Transverse colon (tissue), 4 donors: ENCODE measurements at regions not wholly inside any gene's neighbourhood (a gene's known extent, or its start where the extent isn't known, plus 50 kb on each side); places are given as distances from the start of the nearest gene placed in this dataset.

ENCODE experiments used
- DNase-seq: peaks from one replicate; pipeline ENCODE4 v3.0.0-alpha.2; 2019
- H3K27ac ChIP-seq, 4 donors: fragments of 200-600 bp; sonication (generic); 2 replicates each; pipeline ENCODE4 v1.5.1; 2016 to 2018; ENCODE audit warnings: inconsistent platforms in 4 of 4
- H3K27me3 ChIP-seq: fragments of 200-600 bp; sonication (generic); 2 replicates; pipeline ENCODE4 v1.5.1; 2017; ENCODE audit warnings: inconsistent platforms
- H3K36me3 ChIP-seq, 4 donors: fragments of 200-600 bp; sonication (generic); 2 replicates each; pipeline ENCODE4 v1.5.1; 2017 to 2019; ENCODE audit warnings: inconsistent platforms in 4 of 4
- H3K4me1 ChIP-seq, 4 donors: fragments of 200-600 bp; sonication (generic); 2 replicates each; pipeline ENCODE4 v1.5.1; 2017 to 2020; ENCODE audit warnings: inconsistent platforms in 4 of 4
- H3K4me3 ChIP-seq, 4 donors: fragments of 200-600 bp; sonication (generic); 1 replicate in 1 of 4; 2 replicates in 3 of 4; pipeline versions ENCODE4 v1.5.1 to v1.6.1; 2017 to 2019; ENCODE audit warnings: inconsistent platforms in 4 of 4
- H3K9me3 ChIP-seq, 2 donors: fragments of 200-600 bp; sonication (generic); 2 replicates each; pipeline ENCODE4 v1.5.1; 2017 to 2019; ENCODE audit warnings: inconsistent platforms in 2 of 2
- CTCF ChIP-seq, 5 experiments: fragments of 200-600 bp in 3 of 5; fragments of 450-650 bp in 2 of 5; sonication (generic) in 3 of 5; IDR thresholded peaks; 1 replicate in 2 of 5; 2 replicates in 3 of 5; pipeline ENCODE4 v1.5.1; 2016 to 2017; ENCODE audit warnings: antibody characterized with exemption in 5 of 5, inconsistent platforms in 3 of 5, mild to moderate bottlenecking in 2 of 5, moderate library complexity in 1 of 5
- EP300 ChIP-seq: sonication (generic); formaldehyde crosslinking; IDR thresholded peaks from one replicate; pipeline ENCODE4 v1.6.1; 2017; ENCODE audit warnings: antibody characterized with exemption, low read depth
- POLR2A ChIP-seq: fragments of 450-650 bp; IDR thresholded peaks from one replicate; pipeline ENCODE4 v1.6.1; 2016; ENCODE audit warnings: antibody characterized with exemption, mild to moderate bottlenecking, moderate library complexity
- POLR2AphosphoS5 ChIP-seq, 3 donors: sonication (generic); formaldehyde crosslinking; IDR thresholded peaks; one replicate each; pipeline ENCODE4 v1.6.1; 2016; ENCODE audit warnings: antibody characterized with exemption in 3 of 3
- WGBS, 2 donors: methylation state at CpG; one replicate each; pipeline ENCODE4 v1.1.5; 2018; ENCODE audit warnings: low coverage in 1 of 2; 5-methylcytosine and 5-hydroxymethylcytosine counted together
- in situ Hi-C, 4 donors: fragments of 200-750 bp; cut with MboI; loops; one replicate each; pipeline versions ENCODE4 v1.15.0 to v1.15.1; 2017; ENCODE audit warnings: low sequenced_read_pairs in 3 of 4, low pct_ligation_motif_present in 1 of 4, low pct_unique_long_range_greater_than_20kb in 1 of 4
- intact Hi-C: fragments of 100-400 bp; cut with DNase I; formaldehyde crosslinking; loops from one replicate; pipeline ENCODE4 v1.15.1; 2023; ENCODE audit warnings: low total_unique reads

- 82 to 88% methylated on average over 1 to 2 of the region's 2 CpGs for whole genome bisulfite sequencing, 2 donors
- intact Hi-C loops (no loop called here), in situ Hi-C loops (no loop called here)
Measured at GRCh38 chr9:109632817-109633216, 134.7 kb upstream of the PTPN3 start.

GRCh38 chr9:109639674-109640579, 140.1 kb upstream of the PALM2AKAP2 start:
- TF ChIP-seq CTCF (IDR thresholded peaks at IDR 0.05) = no peak
- TF ChIP-seq POLR2AphosphoS5 (IDR thresholded peaks at IDR 0.05) = no peak
- TF ChIP-seq EP300 = no peak
- no peak for TF ChIP-seq POLR2A
- in situ Hi-C loops = no loop called here
- Histone ChIP-seq H3K9me3 (no peaks in the 10 kb centered on the region), H3K36me3 (no peaks in the 10 kb centered on the region), H3K27ac (no peak overlapping the region), H3K4me1 (peaks cover 0 to 15% (median 12%) of the 10 kb centered on the region in 4 donors), H3K4me3 (peak overlapping the region in 3 of 4 donors; percentile 1 to 45 (median 22)), H3K27me3 (peaks cover 76% of the 10 kb centered on the region)
- intact Hi-C loops = no loop called here
- peak; percentile 7 for DNase-seq
- WGBS, 2 donors = 6 to 9% methylated on average over 12 to 26 of the region's 43 CpGs

More at GRCh38 chr9:109632817-109633216, 134.7 kb upstream of the PTPN3 start:
- no peak for DNase-seq
- Histone ChIP-seq H3K36me3 (no peaks in the 10 kb centered on the region), H3K27me3 (peaks cover 20% of the 10 kb centered on the region), H3K9me3 (no peaks in the 10 kb centered on the region), H3K27ac (no peak overlapping the region), H3K4me1 (no peaks in the 10 kb centered on the region), H3K4me3 (no peak overlapping the region)
- no peak for TF ChIP-seq EP300

- Histone ChIP-seq H3K4me3 (peak overlapping the region in 3 of 4 donors; percentile 1 to 45 (median 22)), H3K27me3 (peaks cover 67% of the 10 kb centered on the region), H3K9me3 (no peaks in the 10 kb centered on the region), H3K4me1 (peaks cover 0 to 15% (median 12%) of the 10 kb centered on the region in 4 donors), H3K27ac (no peak overlapping the region), H3K36me3 (no peaks in the 10 kb centered on the region)
- WGBS, 2 donors = 0 to 4% methylated on average over 5 to 31 of the region's 59 CpGs
- intact Hi-C loops = no loop called here
- TF ChIP-seq POLR2A (no peak), POLR2AphosphoS5 (IDR thresholded peaks at IDR 0.05) (no peak), EP300 (no peak), CTCF (IDR thresholded peaks at IDR 0.05) (no peak)
- peak; percentile 8 for DNase-seq
- in situ Hi-C loops = no loop called here
Measured at GRCh38 chr9:109640580-109641371, 139.2 kb upstream of the PALM2AKAP2 start.

- peaks cover 0 to 15% (median 12%) of the 10 kb centered on the region in 4 donors for H3K4me1 ChIP-seq
- in situ Hi-C loops (no loop called here), intact Hi-C loops (no loop called here)
- TF ChIP-seq CTCF (IDR thresholded peaks at IDR 0.05) (no peak), POLR2AphosphoS5 (IDR thresholded peaks at IDR 0.05) (no peak), EP300 (no peak), POLR2A (no peak)
- H3K9me3 ChIP-seq = no peaks in the 10 kb centered on the region
- peak overlapping the region in 1 of 4 donors; percentile 45 for H3K4me3 ChIP-seq
- WGBS, 2 donors = 33 to 38% methylated on average over 2 to 8 of the region's 8 CpGs
- H3K27me3 ChIP-seq = peaks cover 64% of the 10 kb centered on the region
- DNase-seq = no peak
- no peaks in the 10 kb centered on the region for H3K36me3 ChIP-seq
- no peak overlapping the region for H3K27ac ChIP-seq
Measured at GRCh38 chr9:109641372-109641659, 138.7 kb upstream of the PALM2AKAP2 start.
